Ovary (tissue), 3 donors: ENCODE measurements at regions not wholly inside any gene's neighbourhood (a gene's known extent, or its start where the extent isn't known, plus 50 kb on each side); places are given as distances from the start of the nearest gene placed in this dataset.

Experiments used
- EP300 ChIP-seq: sonication (generic); formaldehyde crosslinking; IDR thresholded peaks from one replicate; pipeline ENCODE4 v1.6.1; 2017; ENCODE audit warnings: antibody characterized with exemption
- POLR2A ChIP-seq: fragments of 450-650 bp; IDR thresholded peaks from one replicate; pipeline ENCODE4 v1.6.1; 2017; ENCODE audit warnings: antibody characterized with exemption, mild to moderate bottlenecking, moderate library complexity
- TF ChIP-seq, protein P1 (sequence below), 3 donors: fragments of 450-650 bp in 2 of 3; fragments of 200-600 bp in 1 of 3; IDR thresholded peaks; one replicate each; pipeline versions ENCODE4 v1.5.1 to v1.8.0; 2016 to 2022; ENCODE audit warnings: antibody characterized with exemption in 3 of 3, mild to moderate bottlenecking in 1 of 3
- donor health status: DM: no; HTN: no; CAD: no.

DNA sequence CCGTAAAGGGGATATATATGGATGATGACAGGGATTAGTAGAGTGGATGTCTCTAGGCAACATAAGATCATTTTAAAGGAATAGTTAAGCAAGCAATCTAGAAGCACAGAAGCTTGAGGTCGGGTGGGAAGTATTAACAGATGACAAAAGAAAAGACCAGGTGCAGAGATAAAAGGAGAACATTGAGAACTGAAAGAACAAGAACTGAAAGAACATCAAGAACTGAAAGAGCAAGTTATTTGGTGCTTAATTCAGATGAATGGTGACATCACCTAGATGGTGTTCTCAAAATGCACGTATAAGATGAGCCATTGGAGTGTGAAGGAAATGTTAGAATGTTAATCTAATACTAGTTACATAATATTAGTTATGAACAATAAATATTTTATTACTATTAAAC lies 224.0 kb upstream of the PDE3A start:
- TF ChIP-seq, protein P1, sequence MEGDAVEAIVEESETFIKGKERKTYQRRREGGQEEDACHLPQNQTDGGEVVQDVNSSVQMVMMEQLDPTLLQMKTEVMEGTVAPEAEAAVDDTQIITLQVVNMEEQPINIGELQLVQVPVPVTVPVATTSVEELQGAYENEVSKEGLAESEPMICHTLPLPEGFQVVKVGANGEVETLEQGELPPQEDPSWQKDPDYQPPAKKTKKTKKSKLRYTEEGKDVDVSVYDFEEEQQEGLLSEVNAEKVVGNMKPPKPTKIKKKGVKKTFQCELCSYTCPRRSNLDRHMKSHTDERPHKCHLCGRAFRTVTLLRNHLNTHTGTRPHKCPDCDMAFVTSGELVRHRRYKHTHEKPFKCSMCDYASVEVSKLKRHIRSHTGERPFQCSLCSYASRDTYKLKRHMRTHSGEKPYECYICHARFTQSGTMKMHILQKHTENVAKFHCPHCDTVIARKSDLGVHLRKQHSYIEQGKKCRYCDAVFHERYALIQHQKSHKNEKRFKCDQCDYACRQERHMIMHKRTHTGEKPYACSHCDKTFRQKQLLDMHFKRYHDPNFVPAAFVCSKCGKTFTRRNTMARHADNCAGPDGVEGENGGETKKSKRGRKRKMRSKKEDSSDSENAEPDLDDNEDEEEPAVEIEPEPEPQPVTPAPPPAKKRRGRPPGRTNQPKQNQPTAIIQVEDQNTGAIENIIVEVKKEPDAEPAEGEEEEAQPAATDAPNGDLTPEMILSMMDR (IDR thresholded peaks at IDR 0.05) = no peak
- no peak for TF ChIP-seq EP300
- TF ChIP-seq POLR2A = no peak
